ENCODE measurements at regions not wholly inside any gene's neighbourhood (a gene's known extent, or its start where the extent isn't known, plus 50 kb on each side); places are given as distances from the start of the nearest gene placed in this dataset.

DNA sequence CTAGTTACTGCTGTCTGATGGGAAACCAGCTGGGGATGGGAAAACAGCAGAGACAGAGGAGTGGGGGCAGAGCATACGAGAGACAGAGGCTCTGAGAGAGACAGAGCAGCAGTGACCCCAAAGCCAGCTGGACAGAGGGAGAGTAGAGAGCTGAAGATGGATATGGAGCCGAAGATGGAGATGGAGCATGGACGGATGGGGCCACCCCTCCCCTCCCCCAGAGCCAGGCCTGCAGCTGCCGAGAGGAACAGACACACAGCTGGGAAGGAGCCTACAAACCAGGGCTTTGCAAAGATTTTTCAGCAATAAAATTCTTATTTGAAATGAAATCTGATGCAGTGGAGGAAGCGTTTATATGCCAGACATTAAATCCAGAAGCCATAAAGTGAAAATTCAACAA, 167.6 kb upstream of the LINGO1 start:
- TF ChIP-seq, protein P1, sequence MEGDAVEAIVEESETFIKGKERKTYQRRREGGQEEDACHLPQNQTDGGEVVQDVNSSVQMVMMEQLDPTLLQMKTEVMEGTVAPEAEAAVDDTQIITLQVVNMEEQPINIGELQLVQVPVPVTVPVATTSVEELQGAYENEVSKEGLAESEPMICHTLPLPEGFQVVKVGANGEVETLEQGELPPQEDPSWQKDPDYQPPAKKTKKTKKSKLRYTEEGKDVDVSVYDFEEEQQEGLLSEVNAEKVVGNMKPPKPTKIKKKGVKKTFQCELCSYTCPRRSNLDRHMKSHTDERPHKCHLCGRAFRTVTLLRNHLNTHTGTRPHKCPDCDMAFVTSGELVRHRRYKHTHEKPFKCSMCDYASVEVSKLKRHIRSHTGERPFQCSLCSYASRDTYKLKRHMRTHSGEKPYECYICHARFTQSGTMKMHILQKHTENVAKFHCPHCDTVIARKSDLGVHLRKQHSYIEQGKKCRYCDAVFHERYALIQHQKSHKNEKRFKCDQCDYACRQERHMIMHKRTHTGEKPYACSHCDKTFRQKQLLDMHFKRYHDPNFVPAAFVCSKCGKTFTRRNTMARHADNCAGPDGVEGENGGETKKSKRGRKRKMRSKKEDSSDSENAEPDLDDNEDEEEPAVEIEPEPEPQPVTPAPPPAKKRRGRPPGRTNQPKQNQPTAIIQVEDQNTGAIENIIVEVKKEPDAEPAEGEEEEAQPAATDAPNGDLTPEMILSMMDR (IDR thresholded peaks at IDR 0.05) = no peak
- no peak for TF ChIP-seq POLR2A (IDR thresholded peaks at IDR 0.05)

All from esophagus squamous epithelium (tissue), 4 donors.